ENCODE measurements at regions not wholly inside any gene's neighbourhood (a gene's known extent, or its start where the extent isn't known, plus 50 kb on each side); places are given as distances from the start of the nearest gene placed in this dataset.

DNA sequence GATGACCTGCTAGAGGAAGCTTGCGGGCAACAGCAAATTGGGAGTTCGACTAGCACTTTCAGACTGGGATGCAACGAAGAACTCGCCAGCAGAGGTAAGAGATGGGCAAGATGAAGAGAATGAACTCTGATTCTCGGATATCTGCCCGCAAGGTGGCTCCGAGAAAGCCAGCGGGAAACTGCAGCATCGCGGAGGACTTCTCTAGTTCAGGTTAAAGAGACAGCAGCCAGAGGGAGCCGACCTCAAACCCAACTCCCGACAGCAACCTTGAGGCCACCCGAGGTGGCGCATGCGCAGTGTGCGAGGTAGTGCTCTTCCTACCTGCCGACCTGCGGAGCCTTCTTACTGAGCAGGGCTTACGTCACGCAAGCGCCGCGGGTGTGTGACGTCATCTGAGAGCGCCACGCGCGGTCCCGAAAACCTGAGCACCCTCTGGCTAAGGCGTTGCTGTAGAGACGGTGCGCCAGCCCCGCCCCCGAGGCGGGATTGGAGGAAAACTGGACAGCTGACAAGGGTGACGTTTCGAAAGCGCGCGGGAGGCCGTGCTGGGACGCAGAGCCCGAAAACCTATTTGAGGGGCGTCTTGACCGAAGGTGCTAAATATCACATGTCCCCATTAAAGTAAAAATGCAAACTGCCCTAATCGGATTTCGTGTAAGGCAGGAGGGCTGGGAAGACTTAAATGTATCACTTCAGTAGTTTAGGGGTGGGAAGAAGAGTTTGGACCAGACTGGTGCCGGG is 110.5 kb upstream of the SLC25A33 start:
- H3F3A ChIP-seq (replicated peaks; ENCODE audit: low read depth), result no peaks in the 10 kb centered on the region
- no peaks in the 10 kb centered on the region for H4K20me1 ChIP-seq (replicated peaks; ENCODE audit: insufficient read depth)
- no peaks in the 10 kb centered on the region for H3K9me3 Mint-ChIP-seq
- no peaks in the 10 kb centered on the region for H3K36me3 ChIP-seq (ENCODE audit: insufficient read depth)
- no peaks in the 10 kb centered on the region for H3K36me3 Mint-ChIP-seq (ENCODE audit: low read depth)
- DNase-seq (ENCODE audit: low spot score) (peak; percentile 99), ATAC-seq (peak; percentile 96)
- peaks cover 7% of the 10 kb centered on the region for H3K27me3 Mint-ChIP-seq (ENCODE audit: insufficient read depth, low read depth, poor library complexity)
- H3K4me1 ChIP-seq (ENCODE audit: insufficient read depth), result peaks cover 5% of the 10 kb centered on the region; the same call in 1 of the 2 replicates
- peak overlapping the region; percentile 79 for H2AFZ ChIP-seq
- H3K4me1 Mint-ChIP-seq, result peaks cover 15% of the 10 kb centered on the region
- no peaks in the 10 kb centered on the region for H3K9me2 ChIP-seq (ENCODE audit: insufficient read depth)
- peak overlapping the region; percentile 85 for H3K4me2 ChIP-seq
- H3K27ac Mint-ChIP-seq, result peak overlapping the region; percentile 96
- no peak for TF ChIP-seq ZNF114 (CRISPR knock-in tag; IDR thresholded peaks at IDR 0.05)
- no peak for TF ChIP-seq NANOG (IDR thresholded peaks at IDR 0.05; ENCODE audit: borderline replicate concordance)
- TF ChIP-seq EZH2phosphoT487 (IDR thresholded peaks at IDR 0.05; ENCODE audit: unreplicated experiment), result no peak
- TF ChIP-seq, protein P1, sequence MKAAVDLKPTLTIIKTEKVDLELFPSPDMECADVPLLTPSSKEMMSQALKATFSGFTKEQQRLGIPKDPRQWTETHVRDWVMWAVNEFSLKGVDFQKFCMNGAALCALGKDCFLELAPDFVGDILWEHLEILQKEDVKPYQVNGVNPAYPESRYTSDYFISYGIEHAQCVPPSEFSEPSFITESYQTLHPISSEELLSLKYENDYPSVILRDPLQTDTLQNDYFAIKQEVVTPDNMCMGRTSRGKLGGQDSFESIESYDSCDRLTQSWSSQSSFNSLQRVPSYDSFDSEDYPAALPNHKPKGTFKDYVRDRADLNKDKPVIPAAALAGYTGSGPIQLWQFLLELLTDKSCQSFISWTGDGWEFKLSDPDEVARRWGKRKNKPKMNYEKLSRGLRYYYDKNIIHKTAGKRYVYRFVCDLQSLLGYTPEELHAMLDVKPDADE (IDR thresholded peaks at IDR 0.05), result peak; percentile 37; the same call in 1 of the 2 replicates
- TF ChIP-seq STAT1 (IDR thresholded peaks at IDR 0.05; ENCODE audit: unreplicated experiment), result no peak
- TF ChIP-seq, protein P2, sequence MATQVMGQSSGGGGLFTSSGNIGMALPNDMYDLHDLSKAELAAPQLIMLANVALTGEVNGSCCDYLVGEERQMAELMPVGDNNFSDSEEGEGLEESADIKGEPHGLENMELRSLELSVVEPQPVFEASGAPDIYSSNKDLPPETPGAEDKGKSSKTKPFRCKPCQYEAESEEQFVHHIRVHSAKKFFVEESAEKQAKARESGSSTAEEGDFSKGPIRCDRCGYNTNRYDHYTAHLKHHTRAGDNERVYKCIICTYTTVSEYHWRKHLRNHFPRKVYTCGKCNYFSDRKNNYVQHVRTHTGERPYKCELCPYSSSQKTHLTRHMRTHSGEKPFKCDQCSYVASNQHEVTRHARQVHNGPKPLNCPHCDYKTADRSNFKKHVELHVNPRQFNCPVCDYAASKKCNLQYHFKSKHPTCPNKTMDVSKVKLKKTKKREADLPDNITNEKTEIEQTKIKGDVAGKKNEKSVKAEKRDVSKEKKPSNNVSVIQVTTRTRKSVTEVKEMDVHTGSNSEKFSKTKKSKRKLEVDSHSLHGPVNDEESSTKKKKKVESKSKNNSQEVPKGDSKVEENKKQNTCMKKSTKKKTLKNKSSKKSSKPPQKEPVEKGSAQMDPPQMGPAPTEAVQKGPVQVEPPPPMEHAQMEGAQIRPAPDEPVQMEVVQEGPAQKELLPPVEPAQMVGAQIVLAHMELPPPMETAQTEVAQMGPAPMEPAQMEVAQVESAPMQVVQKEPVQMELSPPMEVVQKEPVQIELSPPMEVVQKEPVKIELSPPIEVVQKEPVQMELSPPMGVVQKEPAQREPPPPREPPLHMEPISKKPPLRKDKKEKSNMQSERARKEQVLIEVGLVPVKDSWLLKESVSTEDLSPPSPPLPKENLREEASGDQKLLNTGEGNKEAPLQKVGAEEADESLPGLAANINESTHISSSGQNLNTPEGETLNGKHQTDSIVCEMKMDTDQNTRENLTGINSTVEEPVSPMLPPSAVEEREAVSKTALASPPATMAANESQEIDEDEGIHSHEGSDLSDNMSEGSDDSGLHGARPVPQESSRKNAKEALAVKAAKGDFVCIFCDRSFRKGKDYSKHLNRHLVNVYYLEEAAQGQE (IDR thresholded peaks at IDR 0.05; ENCODE audit: unreplicated experiment), result no peak
- peak; percentile 82 for TF ChIP-seq POLR2AphosphoS5 (IDR thresholded peaks at IDR 0.05; ENCODE audit: low read depth)
- no peak for TF ChIP-seq ZNF331 (CRISPR knock-in tag; IDR thresholded peaks at IDR 0.05; ENCODE audit: low read depth)
- no peak for TF ChIP-seq JUNB (IDR thresholded peaks at IDR 0.05; ENCODE audit: unreplicated experiment)
- no peak for TF ChIP-seq EZH2 (IDR thresholded peaks at IDR 0.05; ENCODE audit: low read depth, unreplicated experiment)
- TF ChIP-seq, protein P3, sequence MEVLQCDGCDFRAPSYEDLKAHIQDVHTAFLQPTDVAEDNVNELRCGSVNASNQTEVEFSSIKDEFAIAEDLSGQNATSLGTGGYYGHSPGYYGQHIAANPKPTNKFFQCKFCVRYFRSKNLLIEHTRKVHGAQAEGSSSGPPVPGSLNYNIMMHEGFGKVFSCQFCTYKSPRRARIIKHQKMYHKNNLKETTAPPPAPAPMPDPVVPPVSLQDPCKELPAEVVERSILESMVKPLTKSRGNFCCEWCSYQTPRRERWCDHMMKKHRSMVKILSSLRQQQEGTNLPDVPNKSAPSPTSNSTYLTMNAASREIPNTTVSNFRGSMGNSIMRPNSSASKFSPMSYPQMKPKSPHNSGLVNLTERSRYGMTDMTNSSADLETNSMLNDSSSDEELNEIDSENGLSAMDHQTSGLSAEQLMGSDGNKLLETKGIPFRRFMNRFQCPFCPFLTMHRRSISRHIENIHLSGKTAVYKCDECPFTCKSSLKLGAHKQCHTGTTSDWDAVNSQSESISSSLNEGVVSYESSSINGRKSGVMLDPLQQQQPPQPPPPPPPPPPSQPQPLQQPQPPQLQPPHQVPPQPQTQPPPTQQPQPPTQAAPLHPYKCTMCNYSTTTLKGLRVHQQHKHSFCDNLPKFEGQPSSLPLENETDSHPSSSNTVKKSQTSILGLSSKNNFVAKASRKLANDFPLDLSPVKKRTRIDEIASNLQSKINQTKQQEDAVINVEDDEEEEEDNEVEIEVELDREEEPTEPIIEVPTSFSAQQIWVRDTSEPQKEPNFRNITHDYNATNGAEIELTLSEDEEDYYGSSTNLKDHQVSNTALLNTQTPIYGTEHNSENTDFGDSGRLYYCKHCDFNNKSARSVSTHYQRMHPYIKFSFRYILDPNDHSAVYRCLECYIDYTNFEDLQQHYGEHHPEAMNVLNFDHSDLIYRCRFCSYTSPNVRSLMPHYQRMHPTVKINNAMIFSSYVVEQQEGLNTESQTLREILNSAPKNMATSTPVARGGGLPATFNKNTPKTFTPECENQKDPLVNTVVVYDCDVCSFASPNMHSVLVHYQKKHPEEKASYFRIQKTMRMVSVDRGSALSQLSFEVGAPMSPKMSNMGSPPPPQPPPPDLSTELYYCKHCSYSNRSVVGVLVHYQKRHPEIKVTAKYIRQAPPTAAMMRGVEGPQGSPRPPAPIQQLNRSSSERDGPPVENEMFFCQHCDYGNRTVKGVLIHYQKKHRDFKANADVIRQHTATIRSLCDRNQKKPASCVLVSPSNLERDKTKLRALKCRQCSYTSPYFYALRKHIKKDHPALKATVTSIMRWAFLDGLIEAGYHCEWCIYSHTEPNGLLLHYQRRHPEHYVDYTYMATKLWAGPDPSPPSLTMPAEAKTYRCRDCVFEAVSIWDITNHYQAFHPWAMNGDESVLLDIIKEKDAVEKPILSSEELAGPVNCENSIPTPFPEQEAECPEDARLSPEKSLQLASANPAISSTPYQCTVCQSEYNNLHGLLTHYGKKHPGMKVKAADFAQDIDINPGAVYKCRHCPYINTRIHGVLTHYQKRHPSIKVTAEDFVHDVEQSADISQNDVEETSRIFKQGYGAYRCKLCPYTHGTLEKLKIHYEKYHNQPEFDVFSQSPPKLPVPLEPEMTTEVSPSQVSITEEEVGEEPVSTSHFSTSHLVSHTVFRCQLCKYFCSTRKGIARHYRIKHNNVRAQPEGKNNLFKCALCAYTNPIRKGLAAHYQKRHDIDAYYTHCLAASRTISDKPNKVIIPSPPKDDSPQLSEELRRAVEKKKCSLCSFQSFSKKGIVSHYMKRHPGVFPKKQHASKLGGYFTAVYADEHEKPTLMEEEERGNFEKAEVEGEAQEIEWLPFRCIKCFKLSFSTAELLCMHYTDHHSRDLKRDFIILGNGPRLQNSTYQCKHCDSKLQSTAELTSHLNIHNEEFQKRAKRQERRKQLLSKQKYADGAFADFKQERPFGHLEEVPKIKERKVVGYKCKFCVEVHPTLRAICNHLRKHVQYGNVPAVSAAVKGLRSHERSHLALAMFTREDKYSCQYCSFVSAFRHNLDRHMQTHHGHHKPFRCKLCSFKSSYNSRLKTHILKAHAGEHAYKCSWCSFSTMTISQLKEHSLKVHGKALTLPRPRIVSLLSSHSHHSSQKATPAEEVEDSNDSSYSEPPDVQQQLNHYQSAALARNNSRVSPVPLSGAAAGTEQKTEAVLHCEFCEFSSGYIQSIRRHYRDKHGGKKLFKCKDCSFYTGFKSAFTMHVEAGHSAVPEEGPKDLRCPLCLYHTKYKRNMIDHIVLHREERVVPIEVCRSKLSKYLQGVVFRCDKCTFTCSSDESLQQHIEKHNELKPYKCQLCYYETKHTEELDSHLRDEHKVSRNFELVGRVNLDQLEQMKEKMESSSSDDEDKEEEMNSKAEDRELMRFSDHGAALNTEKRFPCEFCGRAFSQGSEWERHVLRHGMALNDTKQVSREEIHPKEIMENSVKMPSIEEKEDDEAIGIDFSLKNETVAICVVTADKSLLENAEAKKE (CRISPR knock-in tag; IDR thresholded peaks at IDR 0.05), result no peak
- TF ChIP-seq CREB1 (CRISPR knock-in tag; IDR thresholded peaks at IDR 0.05; ENCODE audit: low read depth), result peak; percentile 100
- TF ChIP-seq, protein P4, sequence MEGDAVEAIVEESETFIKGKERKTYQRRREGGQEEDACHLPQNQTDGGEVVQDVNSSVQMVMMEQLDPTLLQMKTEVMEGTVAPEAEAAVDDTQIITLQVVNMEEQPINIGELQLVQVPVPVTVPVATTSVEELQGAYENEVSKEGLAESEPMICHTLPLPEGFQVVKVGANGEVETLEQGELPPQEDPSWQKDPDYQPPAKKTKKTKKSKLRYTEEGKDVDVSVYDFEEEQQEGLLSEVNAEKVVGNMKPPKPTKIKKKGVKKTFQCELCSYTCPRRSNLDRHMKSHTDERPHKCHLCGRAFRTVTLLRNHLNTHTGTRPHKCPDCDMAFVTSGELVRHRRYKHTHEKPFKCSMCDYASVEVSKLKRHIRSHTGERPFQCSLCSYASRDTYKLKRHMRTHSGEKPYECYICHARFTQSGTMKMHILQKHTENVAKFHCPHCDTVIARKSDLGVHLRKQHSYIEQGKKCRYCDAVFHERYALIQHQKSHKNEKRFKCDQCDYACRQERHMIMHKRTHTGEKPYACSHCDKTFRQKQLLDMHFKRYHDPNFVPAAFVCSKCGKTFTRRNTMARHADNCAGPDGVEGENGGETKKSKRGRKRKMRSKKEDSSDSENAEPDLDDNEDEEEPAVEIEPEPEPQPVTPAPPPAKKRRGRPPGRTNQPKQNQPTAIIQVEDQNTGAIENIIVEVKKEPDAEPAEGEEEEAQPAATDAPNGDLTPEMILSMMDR (conservative IDR thresholded peaks at IDR 0.05; ENCODE audit: low read depth in 2 of 2), result peak in 1 of 2 experiments; percentile 32; a peak in 3 of 4 replicates
- H3K4me3 Mint-ChIP-seq, result peak overlapping the region; percentile 91
- H3K27me3 ChIP-seq (ENCODE audit: insufficient read depth), result no peaks in the 10 kb centered on the region
- peak overlapping the region; percentile 87 for H3K27ac ChIP-seq (ENCODE audit: low read depth)
- peak overlapping the region; percentile 57 for H3K4me3 ChIP-seq
- H3K79me2 ChIP-seq (replicated peaks; ENCODE audit: insufficient read depth), result no peaks in the 10 kb centered on the region

Data from GM23338 (cell line).